T-helper 9 cell (primary cell): ENCODE measurements at regions not wholly inside any gene's neighbourhood (a gene's known extent, or its start where the extent isn't known, plus 50 kb on each side); places are given as distances from the start of the nearest gene placed in this dataset.

ENCODE experiments used
- DNase-seq: peaks from one replicate; pipeline ENCODE4 v3.0.0-alpha.2; 2020

- DNase-seq = no peak
Measured at GRCh38 chr20:63099456-63100173, 92.9 kb upstream of the BHLHE23 start.

GRCh38 chr20:63098195-63098810 lies 91.5 kb upstream of the BHLHE23 start:
- no peak for DNase-seq

GRCh38 chr20:63097336-63097831 lies 90.6 kb upstream of the BHLHE23 start:
- no peak for DNase-seq

GRCh38 chr20:63096681-63097335 lies 90.0 kb upstream of the BHLHE23 start:
- no peak for DNase-seq

GRCh38 chr20:63095718-63096654 lies 89.2 kb upstream of the BHLHE23 start:
- DNase-seq = no peak

GRCh38 chr20:63094767-63095499 lies 88.2 kb upstream of the BHLHE23 start:
- no peak for DNase-seq

- DNase-seq = no peak
Measured at GRCh38 chr20:63093966-63094766, 87.4 kb upstream of the BHLHE23 start.

GRCh38 chr20:63092660-63093215 lies 86.0 kb upstream of the BHLHE23 start:
- DNase-seq = no peak

- no peak for DNase-seq
Measured at GRCh38 chr20:63091901-63092659, 85.3 kb upstream of the BHLHE23 start.

GRCh38 chr20:63090682-63091571 lies 84.2 kb upstream of the BHLHE23 start:
- DNase-seq = no peak

GRCh38 chr20:63090052-63090451 lies 83.3 kb upstream of the BHLHE23 start:
- DNase-seq = no peak

- DNase-seq = no peak
Measured at GRCh38 chr20:63089051-63089907, 82.5 kb upstream of the BHLHE23 start.

- no peak for DNase-seq
Measured at GRCh38 chr20:63087872-63088680, 81.3 kb upstream of the BHLHE23 start.

GRCh38 chr20:63087236-63087871 lies 80.6 kb upstream of the BHLHE23 start:
- no peak for DNase-seq

GRCh38 chr20:63086421-63087235 lies 79.9 kb upstream of the BHLHE23 start:
- no peak for DNase-seq
